ENCODE measurements at regions not wholly inside any gene's neighbourhood (a gene's known extent, or its start where the extent isn't known, plus 50 kb on each side); places are given as distances from the start of the nearest gene placed in this dataset.

DNA sequence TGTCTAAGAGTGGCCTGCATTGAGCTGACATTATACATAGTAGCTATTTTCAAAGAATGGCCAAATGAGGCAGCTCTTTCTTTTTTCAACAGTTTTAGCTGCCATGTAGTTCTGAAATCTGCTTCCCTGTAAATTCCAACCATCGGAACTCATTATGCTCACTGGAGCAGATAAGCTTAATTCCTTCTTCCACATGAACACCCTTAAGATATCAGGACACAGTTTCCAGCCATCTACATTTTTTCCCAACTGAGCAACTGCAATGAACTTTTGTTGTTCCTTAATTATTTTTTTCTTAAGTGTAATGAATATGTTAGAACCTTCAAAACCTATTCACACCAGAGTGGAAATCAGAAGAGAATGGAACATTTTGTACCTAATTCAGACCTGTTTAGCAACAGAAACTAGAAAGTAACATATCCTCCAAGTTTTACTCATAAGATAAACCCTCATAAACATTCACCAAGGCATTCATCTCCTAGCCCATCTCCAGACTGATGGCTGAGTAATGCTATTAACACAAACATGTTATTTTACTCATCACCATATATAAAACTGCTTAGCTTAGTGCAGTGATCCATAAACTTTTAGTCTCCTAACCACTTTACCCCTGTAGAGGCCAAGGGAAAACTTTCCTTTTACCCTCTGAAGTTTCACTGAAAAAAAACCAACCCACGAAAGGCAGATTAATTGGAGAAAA is 296.1 kb upstream of the SYT1 start:
- TF ChIP-seq TAF1 (IDR thresholded peaks at IDR 0.05; ENCODE audit: low read depth, low read length) (no peak), POU2F2 (IDR thresholded peaks at IDR 0.05; ENCODE audit: low read depth, low read length) (no peak), POLR2AphosphoS5 (IDR thresholded peaks at IDR 0.05; ENCODE audit: low read depth, low read length) (no peak), POLR2A (IDR thresholded peaks at IDR 0.05; ENCODE audit: low read depth, low read length) (no peak), SPI1 (IDR thresholded peaks at IDR 0.05; ENCODE audit: low read depth, low read length) (no peak), PAX5 (IDR thresholded peaks at IDR 0.05; ENCODE audit: insufficient read depth, low read length, severe bottlenecking) (no peak)

All from GM12891 (cell line).